ENCODE measurements at regions not wholly inside any gene's neighbourhood (a gene's known extent, or its start where the extent isn't known, plus 50 kb on each side); places are given as distances from the start of the nearest gene placed in this dataset.
"Not testable (repeated sequence)": the region's sequence is repeated elsewhere in the genome, so short reads cannot be mapped to it uniquely, and the experiment has no call there.

DNA sequence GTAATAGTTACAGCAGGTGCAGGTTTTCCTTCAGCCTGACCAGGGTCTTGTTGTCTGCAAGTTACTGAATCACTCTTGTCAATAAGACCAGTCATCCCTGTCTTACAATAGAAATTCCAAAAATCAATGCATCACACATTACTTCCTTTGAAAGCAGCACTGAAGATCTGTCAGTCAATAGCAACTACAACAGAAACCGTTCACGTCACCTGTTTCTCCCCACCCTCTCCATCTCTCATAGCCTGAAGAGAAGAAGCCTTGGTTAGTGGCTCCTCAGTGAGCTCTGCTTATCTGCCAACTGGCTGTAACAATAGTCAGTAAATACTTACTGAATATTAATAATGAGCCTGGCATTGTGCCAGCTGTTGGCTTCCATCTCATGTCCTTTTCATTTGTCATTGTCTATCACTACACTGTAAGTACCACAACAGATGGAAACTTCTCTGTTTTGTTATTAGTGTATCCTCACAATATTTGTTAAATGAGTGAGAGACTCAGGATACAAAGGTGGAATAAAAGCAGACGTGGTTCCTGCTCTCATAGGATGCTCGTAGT lies 195.2 kb downstream of the S1PR1 start:
- no peak for DNase-seq

GRCh38 chr1:101435831-101436511 lies 199.2 kb downstream of the S1PR1 start:
- no peak for DNase-seq

DNA sequence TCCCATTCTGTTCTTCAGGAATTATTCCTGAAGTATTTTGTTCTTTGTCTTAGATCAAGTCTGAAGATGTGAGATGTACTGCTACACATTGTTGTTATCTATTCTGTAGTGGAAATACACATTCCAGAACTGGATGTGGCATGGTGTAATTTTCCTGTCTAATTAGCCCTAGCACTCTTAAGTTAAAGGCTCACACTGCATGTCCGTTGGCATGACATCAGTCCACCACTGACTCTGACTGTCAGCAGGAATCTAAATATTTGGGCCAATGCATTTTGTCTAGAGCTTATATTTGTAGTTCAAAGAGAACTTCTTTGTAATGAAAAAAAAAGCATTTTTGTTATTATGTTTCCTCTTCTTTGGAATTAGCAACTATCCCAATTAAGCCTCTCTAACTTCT lies 201.0 kb downstream of the S1PR1 start:
- DNase-seq, result no peak

DNA sequence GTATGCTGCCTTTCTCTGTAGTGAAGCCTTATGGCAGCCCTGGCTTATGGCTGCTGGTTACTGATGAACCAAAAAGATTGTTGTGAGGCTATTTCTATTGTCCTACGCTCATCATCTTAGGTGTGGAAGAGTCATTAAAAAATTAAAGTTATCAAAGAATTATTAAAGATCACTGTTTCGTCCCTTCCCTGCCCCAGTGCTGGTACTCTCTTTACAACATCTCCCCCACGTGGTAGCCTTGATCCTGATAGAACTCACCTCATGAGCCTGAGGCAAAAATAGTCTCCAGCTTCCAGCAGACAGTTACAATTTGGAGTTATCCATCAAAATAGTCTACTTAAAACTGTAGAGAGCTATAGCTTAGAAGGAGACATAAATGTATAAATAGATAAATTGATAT lies 201.5 kb downstream of the S1PR1 start:
- DNase-seq, result peak; percentile 6

GRCh38 chr1:101440485-101440884 lies 203.7 kb downstream of the S1PR1 start:
- DNase-seq, result no peak

DNA sequence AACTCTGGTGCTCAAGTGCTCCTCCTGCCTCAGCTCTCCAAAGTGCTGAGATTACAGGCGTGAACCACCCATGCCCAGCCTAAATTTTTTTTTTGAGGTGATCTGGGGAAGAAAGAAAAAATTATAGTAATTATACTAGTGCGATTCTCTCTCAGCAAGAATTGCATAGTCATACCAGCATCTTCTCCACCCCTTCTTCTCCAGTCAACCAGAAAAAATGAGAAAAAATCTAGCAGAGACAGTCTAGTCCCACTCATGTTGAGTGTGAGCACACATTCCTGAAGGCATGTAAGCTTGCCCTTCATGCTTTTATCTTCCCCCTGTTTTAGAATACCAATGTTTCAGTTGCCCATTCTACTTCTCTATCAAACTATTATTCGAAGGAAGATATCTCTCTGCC lies 207.6 kb downstream of the S1PR1 start:
- no peak for DNase-seq

- DNase-seq, result no peak
Measured at GRCh38 chr1:101444873-101445618, 208.2 kb downstream of the S1PR1 start.

- no peak for DNase-seq
Measured at GRCh38 chr1:101448018-101448417, 211.2 kb downstream of the S1PR1 start.

DNA sequence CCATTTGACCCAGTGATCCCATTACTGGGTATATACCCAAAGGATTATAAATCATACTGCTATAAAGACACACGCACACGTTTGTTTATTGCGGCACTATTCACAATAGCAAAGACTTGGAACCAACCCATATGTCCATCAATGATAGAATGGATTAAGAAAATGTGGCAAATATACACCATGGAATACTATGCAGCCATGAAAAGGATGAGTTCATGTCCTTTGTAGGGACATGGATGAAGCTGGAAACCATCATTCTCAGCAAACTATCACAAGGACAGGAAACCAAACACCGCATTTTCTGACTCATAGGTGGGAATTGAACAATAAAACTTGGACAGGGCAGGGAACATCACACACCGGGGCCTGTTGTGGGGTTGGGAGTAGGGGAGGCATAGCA lies 213.9 kb downstream of the S1PR1 start:
- DNase-seq, result not testable (repeated sequence)

- peak; percentile 11 for DNase-seq
Measured at GRCh38 chr1:101451888-101452287, 215.1 kb downstream of the S1PR1 start.

GRCh38 chr1:101452825-101453224 lies 216.0 kb downstream of the S1PR1 start:
- DNase-seq, result no peak

- no peak for DNase-seq
Measured at GRCh38 chr1:101453844-101454243, 217.0 kb downstream of the S1PR1 start.

- no peak for DNase-seq
Measured at GRCh38 chr1:101455166-101455565, 218.3 kb downstream of the S1PR1 start.

- DNase-seq, result no peak
Measured at GRCh38 chr1:101460739-101461138, 223.9 kb downstream of the S1PR1 start.

DNA sequence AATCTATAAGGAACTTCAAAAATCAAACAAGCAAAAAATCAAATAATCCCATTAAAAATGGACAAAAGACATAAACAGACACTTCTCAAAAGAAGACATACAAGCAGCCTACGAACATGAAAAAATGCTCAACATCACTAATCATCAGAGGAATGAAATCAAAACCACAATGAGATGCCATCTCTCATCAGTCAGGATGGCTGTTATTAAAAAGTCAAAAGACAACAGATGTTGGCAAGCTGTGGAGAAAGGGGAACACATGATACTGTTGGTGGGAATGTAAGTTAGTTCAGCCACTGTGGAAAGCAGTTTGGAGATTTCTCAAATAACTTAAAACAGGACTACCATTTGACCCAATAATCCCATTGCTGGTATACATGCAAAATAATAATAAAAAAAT lies 226.4 kb downstream of the S1PR1 start:
- no peak for DNase-seq

GRCh38 chr1:101465941-101466340 lies 229.1 kb downstream of the S1PR1 start:
- DNase-seq, result no peak

GRCh38 chr1:101474039-101474665 lies 237.3 kb downstream of the S1PR1 start:
- no peak for DNase-seq

DNA sequence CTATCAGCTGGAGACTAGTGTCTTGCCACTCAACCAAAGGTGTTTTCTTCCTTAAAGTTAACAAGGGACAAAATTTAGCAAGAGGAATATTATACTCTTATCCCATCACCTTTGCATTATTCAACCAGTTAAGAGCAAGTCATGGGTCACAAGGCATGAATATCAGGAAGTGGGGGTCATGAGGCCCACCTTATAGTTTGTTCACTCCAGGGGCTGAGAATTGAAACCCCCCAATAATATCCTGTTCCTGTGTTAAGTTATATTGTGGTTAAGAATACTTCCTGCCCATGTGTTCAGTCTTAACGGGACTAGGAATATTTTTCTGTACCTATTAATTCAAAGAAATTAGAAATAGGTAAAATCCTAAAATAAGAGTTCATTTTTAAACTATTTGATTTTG lies 239.7 kb downstream of the S1PR1 start:
- no peak for DNase-seq

DNA sequence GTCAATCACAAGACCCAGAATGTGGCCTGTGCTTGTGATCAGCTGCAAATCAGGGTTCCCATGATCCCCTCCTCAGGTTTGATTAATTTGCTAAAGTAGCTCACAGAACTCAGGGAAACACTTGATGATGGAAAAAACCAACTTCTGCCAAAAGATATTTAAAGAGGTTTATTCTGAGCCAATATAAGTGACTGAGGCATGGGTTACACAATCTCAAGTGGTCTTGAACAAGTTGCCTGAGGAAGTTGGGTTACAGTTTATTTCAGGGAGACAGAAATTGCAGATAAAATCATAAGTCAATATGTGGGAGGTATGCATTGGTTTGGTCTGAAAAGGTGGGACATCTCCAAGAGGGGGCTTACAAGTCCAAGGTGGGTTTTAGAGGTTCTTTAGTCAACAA lies 243.1 kb downstream of the S1PR1 start:
- no peak for DNase-seq

DNA sequence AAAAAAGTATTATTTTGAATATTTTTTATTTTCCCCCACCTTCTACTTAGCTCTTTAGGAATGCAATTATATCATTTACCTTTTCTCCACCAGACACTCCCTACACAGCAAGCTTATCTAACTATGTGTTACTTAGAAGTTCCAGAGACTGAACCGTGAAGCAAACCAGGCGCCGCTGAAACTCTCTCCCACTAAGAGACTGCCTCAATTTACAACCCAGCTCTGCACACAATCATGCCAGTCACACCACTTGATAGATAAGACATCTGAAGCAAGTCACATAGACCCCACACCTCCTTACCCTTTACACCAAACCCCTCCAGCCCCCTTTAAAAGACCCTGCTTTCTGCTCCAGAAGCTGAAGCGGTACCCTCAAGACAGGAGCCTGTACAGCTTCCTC lies 245.5 kb downstream of the S1PR1 start:
- no peak for DNase-seq

DNA sequence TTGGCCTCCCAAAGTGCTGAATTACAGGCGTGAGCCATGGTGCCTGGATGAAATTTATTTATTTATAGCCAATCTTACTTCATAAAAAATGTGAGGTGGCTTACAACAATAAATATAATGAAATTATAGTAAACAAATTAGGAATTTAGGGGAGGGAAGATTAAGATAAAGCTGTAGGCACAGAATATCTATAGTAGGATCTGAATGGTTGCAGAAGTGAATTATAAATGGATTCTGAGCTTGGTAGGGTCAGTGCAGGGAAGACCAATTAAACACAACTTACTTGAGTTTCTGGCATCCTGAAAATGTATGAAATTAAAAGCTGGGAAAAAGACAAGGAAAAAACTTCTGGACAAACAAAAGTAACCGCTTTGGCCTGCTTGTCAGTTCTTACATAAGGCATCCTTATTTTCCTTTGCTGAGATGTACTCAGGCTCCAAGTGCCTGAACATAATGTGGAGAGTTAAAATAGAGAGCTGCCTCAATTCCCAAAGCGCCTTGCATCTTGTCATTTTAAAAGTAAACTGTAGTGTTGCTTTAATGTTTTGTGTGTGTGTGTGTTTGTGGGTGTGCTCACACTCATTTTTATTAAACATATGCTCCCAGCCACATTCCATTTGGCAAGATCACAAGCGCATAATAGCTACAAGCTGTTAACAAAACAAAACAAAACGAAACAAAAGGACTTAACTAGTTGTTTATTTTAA lies 247.3 kb downstream of the S1PR1 start:
- no peak for DNase-seq

DNA sequence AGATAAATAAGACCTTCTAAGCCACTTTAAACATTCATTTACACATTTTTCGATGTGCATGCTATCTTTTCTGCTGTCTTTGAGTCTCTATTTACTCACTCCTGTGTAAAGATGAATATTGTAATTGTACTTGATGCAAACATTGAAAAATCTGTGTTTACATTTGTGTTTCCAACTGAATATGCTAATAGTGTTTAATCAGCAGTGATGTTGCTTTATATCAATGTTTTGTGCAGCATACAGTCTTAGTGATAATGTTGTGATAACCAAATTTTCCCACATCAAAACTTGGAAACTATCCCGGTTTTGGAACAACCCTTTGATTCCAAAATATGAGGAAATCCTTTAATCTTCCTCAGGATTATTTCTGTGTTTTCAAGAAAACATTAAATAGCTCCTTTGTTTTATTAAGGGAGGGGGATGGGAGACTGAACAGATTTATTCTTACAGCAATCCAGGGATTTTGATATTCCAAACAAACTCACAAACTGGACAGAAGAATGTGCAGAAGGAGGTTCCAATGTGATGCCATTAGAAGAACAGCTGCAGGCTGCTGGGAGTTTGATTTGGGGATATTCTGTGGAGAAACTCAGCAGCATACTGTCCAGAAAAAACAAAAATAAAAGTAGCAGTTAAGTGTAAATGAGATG lies 248.0 kb downstream of the S1PR1 start:
- no peak for DNase-seq

- no peak for DNase-seq
Measured at GRCh38 chr1:101485712-101486111, 248.9 kb downstream of the S1PR1 start.
